ENCODE measurements at regions not wholly inside any gene's neighbourhood (a gene's known extent, or its start where the extent isn't known, plus 50 kb on each side); places are given as distances from the start of the nearest gene placed in this dataset.

DNA sequence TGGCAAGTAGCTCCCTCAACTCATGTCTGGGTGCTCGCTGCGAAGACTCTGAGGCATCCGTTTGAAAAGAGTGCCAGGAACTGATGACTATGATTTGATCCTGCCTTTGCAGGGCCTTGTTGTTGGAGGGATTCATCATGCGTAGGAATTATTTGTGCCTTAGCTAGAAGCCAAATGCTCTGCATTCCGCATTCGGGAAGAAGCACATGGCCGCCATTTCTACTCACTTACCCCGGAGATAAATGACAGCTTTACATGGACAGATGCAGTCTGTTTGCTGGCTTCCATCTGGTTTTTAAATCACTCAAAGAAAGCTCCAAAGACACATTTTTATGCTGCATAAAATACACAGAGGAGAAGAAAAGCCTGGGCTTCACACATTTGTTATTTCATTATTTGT is 363.3 kb upstream of the CDH4 start:
- Histone ChIP-seq H3K4ac (replicated peaks; ENCODE audit: insufficient read length, low read depth, low read length) (no peak overlapping the region), H3K56ac (replicated peaks; ENCODE audit: insufficient read length, low read depth, low read length) (no peak overlapping the region), H2BK20ac (ENCODE audit: low read length) (no peak overlapping the region), H3K14ac (ENCODE audit: insufficient read length) (no peak overlapping the region), H3K18ac (ENCODE audit: extremely low read depth, low read length) (no peak overlapping the region), H2AFZ (ENCODE audit: low read length) (no peak overlapping the region), H3K9ac (replicated peaks in 1 of 4; ENCODE audit: extremely low read depth in 1 of 4, low read depth in 3 of 4, low read length in 3 of 4) (no peak overlapping the region), H3K4me3 (ENCODE audit: extremely low read depth in 1 of 4, insufficient read depth in 2 of 4, low read depth in 3 of 4, low read length in 4 of 4) (no peak overlapping the region), H3K79me2 (ENCODE audit: control insufficient read depth in 1 of 2, insufficient read depth in 2 of 2, low read length in 2 of 2) (no peaks in the 10 kb centered on the region; a peak in 1 of 4 replicates), H3K27me3 (replicated peaks in 1 of 4; ENCODE audit: control insufficient read depth in 3 of 4, extremely low read depth in 1 of 4, insufficient read depth in 3 of 4, low read length in 3 of 4) (peaks cover 0 to 4% (median under 1%) of the 10 kb centered on the region in 4 experiments; a peak in 5 of 7 replicates), H2BK5ac (ENCODE audit: low read depth, low read length) (no peak overlapping the region), H3K27ac (ENCODE audit: low read depth, low read length) (no peak overlapping the region), H3K23me2 (ENCODE audit: low read depth, low read length) (peaks cover 5% of the 10 kb centered on the region; the same call in 1 of the 2 replicates), H2BK12ac (ENCODE audit: low read depth, low read length) (no peak overlapping the region), H2AK5ac (ENCODE audit: low read depth, low read length) (no peak overlapping the region), H2BK15ac (ENCODE audit: low read length) (no peak overlapping the region), H4K91ac (replicated peaks; ENCODE audit: insufficient read length, low read length) (no peak overlapping the region), H4K8ac (ENCODE audit: extremely low read depth, insufficient read depth, low read length) (no peak overlapping the region), H3K23ac (ENCODE audit: insufficient read length) (no peak overlapping the region), H3K4me1 (replicated peaks in 1 of 4; ENCODE audit: control insufficient read depth in 3 of 4, insufficient read depth in 4 of 4, low read length in 3 of 4) (peaks cover 0 to 3% (median 0%) of the 10 kb centered on the region in 4 experiments; a peak in 1 of 7 replicates), H4K20me1 (replicated peaks in 1 of 2; ENCODE audit: control insufficient read depth in 1 of 2, insufficient read depth in 2 of 2, low read length in 2 of 2) (no peaks in the 10 kb centered on the region), H3K9me3 (ENCODE audit: insufficient read depth in 2 of 2, low read depth in 1 of 2, low read length in 1 of 2) (no peaks in the 10 kb centered on the region), H4K5ac (ENCODE audit: insufficient read length, low read depth, low read length) (no peak overlapping the region), H2BK120ac (replicated peaks; ENCODE audit: low read depth, low read length) (no peak overlapping the region), H3K4me2 (ENCODE audit: insufficient read depth in 1 of 2, low read depth in 2 of 2, low read length in 2 of 2) (no peak overlapping the region), H3K36me3 (ENCODE audit: control insufficient read depth in 2 of 4, insufficient read depth in 4 of 4, low read length in 3 of 4) (no peaks in the 10 kb centered on the region; a peak in 1 of 8 replicates), H3K79me1 (ENCODE audit: low read depth, low read length) (no peaks in the 10 kb centered on the region)
- ChIA-PET POLR2A (ENCODE audit: partially characterized antibody) (interaction anchor here (0.7 kb wide), 1 partner anchor 63 kb away, joined by 4 read pairs; no protein-coding TSS in a partner anchor), CTCF (ENCODE audit: partially characterized antibody) (no interaction called here)
- 93% methylated on average over 8 of the region's 8 CpGs; no CpG with 5 or more reads in 1 of the 2 experiments for WGBS, 2 experiments (ENCODE audit: extremely low coverage in 1 of 2, insufficient coverage in 1 of 2, insufficient read length in 1 of 2, insufficient replicate concordance in 2 of 2, low coverage in 1 of 2, low lambda C conversion rate in 2 of 2, missing lambda C conversion rate in 1 of 2)
- FAIRE-seq (no peak), DNase-seq (ENCODE audit: low read depth in 1 of 2, low spot score in 2 of 2) (no peak)
- TF ChIP-seq RFX5 (IDR thresholded peaks at IDR 0.05; ENCODE audit: borderline replicate concordance, low read depth, low read length) = no peak
- TF ChIP-seq SIRT6 (IDR thresholded peaks at IDR 0.05; ENCODE audit: low read length) = no peak
- no peak for TF ChIP-seq TAF7 (optimal IDR thresholded peaks at IDR 0.05; ENCODE audit: borderline replicate concordance, low read depth, low read length)
- TF ChIP-seq YY1 (IDR thresholded peaks at IDR 0.05; ENCODE audit: low read depth, low read length) = no peak
- TF ChIP-seq SP1 (IDR thresholded peaks at IDR 0.05; ENCODE audit: low read depth, low read length) = no peak
- no peak for TF ChIP-seq KDM1A (IDR thresholded peaks at IDR 0.05; ENCODE audit: borderline replicate concordance, low read length)
- no peak for TF ChIP-seq KDM5A (IDR thresholded peaks at IDR 0.05; ENCODE audit: low read length)
- no peak for TF ChIP-seq SRF (IDR thresholded peaks at IDR 0.05; ENCODE audit: low read depth, low read length)
- no peak for TF ChIP-seq EZH2 (IDR thresholded peaks at IDR 0.05; ENCODE audit: low read depth, low read length, severe bottlenecking)
- no peak for TF ChIP-seq POLR2AphosphoS5 (IDR thresholded peaks at IDR 0.05; ENCODE audit: low read depth, low read length)
- no peak for TF ChIP-seq SP2 (IDR thresholded peaks at IDR 0.05; ENCODE audit: low read length)
- no peak for TF ChIP-seq PHF8 (conservative IDR thresholded peaks at IDR 0.05; ENCODE audit: low read depth, low read length)
- no peak for TF ChIP-seq CHD2 (IDR thresholded peaks at IDR 0.05; ENCODE audit: low read length)
- no peak for TF ChIP-seq RAD21 (IDR thresholded peaks at IDR 0.05 in 1 of 2, conservative IDR thresholded peaks at IDR 0.05 in 1 of 2; ENCODE audit: low read depth in 2 of 2, low read length in 2 of 2)
- TF ChIP-seq CEBPB (IDR thresholded peaks at IDR 0.05; ENCODE audit: low read depth, low read length) = no peak

Measured in H1 (cell line).